ENCODE measurements at regions not wholly inside any gene's neighbourhood (a gene's known extent, or its start where the extent isn't known, plus 50 kb on each side); places are given as distances from the start of the nearest gene placed in this dataset.
"Not testable (repeated sequence)": the region's sequence is repeated elsewhere in the genome, so short reads cannot be mapped to it uniquely, and the experiment has no call there.

DNA sequence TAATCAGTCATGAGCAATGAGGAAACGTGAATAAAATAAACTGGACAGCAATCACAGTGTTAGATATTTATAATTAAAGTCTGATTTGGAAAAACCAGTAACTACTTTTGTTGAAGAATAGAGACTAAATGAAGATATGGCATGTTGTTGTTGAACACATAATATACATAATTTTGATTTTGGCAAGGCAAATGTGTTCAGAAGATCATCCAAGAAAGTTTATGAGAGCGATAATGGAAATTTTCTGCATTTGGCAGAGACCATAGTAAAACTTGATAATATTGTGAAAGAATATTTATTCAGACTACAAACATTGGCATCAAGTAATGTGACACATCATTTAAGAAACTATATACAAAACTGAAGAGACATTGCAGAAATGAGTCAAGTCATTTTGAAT is 620.7 kb downstream of the TMA16 start:
- FAIRE-seq: no peak

DNA sequence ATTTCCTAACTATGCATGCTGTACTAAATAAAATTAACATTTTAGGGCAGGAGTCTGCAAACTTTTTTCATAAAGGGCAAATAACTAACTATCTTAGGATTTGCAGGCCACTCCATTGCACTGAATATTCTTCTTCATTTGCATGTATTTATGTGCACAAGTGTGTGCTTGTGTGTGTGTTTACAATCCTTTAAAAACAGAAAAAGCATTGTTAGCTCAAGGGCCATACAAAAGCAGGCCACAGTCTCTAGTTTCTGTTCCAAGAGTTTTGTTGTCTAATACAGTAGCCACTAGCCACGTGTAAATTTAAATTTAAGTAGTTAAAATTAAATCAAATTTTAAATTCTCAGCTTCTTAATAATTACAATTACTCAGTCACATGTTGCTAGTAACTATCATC is 621.8 kb downstream of the TMA16 start:
- no peak for FAIRE-seq

DNA sequence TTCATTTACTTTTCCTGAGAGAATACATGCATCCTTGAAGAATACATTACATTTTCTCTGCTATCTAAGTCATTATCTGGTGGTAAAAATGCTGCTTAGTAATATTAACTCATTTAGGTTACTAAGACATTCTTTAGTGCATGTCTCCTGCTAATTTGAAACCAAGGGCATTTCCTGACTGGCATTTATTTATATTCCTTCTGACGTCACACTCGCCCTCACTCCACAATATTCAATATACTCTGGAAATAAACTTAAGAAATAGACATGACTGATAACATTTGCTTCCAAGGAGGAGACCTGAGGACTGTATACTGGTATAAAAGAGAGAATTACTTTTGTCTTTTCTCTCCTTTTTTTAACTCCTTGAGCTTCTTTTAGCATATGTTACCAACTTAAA is 619.5 kb upstream of the SMIM31 start:
- no peak for FAIRE-seq

DNA sequence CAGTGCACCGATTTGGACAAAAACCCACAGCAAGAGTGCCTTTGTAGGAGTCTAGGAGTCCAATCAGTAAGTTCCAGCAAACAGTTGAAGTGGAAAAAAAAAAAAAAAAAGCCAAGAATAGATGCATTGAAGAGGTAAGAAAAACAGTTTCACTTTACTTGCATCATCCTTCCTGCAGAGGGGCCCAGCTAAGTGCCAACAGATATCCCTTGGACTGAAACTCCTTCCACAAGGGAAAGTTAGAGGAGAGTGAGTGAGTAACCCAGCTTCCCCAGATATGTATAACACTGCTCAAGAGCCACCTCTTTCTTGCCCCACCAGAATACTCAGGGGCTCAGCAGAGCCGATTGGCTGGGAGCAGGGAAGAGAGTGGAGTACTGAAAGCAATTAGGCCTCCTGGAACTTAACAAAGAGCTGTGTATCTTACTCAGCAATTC is 617.7 kb upstream of the SMIM31 start:
- FAIRE-seq: no peak

DNA sequence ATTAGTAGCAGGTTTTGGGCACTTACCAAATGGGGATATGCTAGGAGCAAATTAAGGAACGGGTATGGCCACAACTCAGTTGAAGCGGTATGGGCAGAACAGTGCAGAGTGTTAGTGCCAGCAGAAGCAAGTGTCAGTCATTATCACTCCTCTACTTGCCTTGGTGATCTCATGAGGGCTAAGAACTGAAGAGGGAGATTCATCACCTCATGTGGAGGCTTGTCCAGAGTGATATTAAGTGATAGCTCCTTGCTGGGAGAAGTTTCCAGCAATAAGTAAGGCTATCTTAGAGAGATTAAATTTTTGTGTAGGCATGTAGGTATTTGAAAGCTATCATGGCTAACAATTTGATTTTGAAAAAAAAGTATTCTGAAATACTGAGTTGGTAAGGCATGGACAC is 615.4 kb upstream of the SMIM31 start:
- no peak for FAIRE-seq

DNA sequence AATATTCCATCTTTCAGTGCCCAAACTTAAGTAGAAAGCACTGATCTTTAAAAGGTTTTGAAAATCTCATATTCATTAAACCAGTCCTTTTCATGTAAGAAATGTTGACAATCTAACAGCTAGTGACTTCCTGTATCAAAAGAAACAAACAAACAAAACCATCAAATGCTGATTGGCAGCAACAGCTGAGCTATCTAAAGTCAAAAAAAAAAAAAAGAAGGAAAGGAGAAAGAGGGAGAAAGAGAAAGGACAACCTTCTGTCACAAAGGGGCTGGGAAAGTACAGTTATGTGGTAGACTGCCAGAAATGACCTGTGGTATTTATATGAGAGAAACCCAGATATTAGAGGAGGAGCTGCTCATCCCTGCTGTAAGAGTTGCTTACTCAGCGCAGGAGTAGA is 614.6 kb upstream of the SMIM31 start:
- FAIRE-seq: no peak

DNA sequence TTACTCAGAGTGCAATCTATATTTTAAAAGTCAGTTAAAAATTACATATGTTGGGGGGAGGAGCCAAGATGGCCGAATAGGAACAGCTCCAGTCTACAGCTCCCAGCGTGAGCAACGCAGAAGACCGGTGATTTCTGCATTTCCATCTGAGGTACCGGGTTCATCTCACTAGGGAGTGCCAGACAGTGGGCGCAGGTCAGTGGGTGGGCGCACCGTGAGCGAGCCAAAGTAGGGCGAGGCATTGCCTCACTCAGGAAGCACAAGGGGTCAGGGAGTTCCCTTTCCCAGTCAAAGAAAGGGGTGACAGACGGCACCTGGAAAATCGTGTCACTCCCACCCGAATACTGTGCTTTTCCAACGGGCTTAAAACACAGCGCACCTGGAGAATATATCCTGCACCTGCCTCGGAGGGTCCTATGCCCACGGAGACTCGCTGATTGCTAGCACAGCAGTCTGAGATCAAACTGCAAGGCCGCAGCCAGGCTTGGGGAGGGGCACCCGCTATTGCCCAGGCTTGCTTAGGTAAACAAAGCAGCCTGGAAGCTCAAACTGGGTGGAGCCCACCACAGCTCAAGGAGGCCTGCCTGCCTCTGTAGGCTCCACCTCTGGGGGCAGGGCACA is 612.1 kb upstream of the SMIM31 start:
- not testable (repeated sequence) for FAIRE-seq

DNA sequence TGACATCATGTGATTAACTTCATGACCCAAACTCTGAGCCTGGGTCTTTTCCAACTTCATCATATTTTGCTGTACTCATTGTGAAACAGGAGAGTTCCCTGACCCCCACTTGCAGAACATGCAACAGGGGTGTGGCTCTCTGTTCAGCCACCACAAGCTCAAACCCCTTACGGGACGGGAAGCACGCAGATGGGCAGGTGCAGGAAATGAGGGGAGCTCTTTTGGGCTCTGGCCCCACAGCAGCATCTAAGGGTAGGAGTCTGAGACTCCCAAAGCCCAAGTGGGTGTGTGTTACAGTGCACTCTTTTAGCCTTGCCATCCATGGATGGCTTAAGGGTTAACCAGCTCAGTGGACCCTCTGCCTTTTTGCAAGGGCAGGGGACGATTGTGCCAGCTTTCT is 599.5 kb upstream of the SMIM31 start:
- no peak for FAIRE-seq

DNA sequence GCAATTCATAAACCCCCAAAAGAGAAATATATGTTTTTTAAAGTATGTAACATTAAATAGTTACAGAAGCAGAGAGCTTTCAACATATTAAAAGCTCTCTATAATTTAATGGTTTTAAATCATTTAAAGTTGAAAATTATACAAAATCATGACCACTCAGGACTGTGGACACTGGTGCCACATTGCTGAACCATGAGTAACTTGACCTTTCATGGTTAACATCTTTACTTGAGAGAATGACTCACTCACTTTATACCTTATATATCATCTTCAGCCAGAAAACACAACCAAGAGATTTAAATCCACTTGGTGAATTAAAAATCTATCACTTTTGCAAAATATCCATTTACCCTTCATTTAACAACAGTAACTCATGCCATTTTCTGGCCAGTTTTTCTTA is 584.3 kb upstream of the SMIM31 start:
- no peak for FAIRE-seq

DNA sequence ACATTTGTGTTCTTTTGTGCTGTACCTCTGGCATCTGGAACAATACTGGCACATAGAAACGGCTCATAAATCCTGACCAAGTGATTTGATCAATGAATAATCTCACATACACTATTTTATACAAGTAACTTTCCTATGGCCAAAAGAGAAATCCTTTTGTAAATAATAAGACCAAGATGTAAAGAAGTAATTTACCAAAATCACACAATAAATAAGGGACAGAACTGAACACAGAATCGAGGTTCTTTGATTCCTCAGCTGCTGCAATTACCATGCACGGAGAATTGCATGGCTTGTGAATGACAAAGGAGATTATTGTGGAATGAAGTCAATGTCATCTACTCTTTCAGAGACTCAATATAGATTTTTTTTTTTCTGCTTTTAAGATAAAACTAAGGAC is 576.8 kb upstream of the SMIM31 start:
- no peak for FAIRE-seq

DNA sequence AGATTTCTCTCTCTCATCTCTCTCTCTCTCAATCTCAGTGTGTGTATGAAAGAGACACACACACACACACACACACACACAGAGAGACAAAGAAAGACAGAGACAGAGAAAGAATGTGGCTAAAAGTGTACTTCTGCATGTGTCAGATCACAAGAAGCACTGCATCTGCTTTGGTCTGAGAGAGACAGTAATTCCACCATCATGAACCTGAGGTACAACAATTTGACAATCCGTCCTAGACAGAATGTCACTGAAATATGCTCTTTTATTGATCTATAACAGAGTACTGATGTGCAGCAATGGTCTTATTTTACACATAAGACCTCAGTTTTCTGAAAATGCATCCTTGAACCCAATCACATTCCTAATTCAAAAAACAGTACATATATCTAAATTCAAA is 576.2 kb upstream of the SMIM31 start:
- no peak for FAIRE-seq

DNA sequence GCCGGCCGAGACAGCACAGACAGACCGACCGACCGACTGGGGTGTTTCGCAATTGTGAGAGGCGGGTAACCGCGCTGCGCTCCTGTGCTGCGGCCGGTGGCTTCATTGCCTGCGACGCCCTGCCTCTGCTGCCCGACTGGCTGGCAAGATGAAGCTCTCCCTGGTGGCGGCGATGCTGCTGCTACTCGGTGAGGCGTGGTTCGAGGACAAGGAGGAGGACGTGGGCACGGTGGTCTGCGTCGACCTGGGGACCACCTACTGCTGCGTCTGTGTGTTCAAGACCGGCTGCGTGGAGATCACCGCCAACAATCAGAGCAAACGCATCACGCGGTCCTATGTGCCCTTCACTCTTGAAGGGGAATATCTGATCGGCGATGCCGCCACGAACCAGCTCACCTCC is 565.7 kb upstream of the SMIM31 start:
- no peak for FAIRE-seq

DNA sequence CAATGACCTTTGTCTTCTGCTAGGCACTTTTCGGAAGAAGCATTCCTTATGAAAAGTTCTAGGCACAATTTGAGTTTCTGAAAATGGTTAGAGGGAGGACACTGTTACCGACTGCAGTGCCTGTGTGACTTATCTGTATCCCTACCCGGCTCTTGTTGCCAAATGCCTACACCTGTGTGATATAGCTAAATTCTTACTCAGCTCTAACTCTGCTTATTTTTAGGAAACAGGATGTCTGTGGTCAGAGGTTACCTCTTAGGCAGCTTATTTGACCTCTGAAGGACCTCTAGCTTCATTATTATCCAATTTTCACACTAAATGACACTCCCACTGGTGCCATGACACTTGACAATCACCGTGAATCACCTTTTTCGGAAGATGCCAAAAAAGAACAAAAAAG is 561.1 kb upstream of the SMIM31 start:
- FAIRE-seq: no peak

DNA sequence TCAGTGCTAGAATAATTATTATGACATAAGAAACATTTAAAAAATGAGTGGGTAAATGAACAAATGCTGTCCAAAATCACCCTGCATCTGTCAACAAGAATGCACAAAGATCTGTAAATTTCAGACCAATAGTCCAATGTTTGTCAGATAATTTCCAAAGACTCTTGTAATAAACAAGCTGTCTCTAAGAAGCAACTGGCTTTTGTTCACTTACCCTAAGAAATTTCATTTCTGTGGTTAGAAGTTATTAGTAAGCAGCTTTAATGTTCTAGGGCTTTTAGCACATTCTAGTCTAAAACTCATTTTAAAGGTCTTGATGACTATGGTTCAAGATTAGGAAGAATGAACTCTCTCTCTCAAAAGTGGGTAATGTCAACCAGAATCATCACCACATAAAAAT is 560.3 kb upstream of the SMIM31 start:
- no peak for FAIRE-seq

DNA sequence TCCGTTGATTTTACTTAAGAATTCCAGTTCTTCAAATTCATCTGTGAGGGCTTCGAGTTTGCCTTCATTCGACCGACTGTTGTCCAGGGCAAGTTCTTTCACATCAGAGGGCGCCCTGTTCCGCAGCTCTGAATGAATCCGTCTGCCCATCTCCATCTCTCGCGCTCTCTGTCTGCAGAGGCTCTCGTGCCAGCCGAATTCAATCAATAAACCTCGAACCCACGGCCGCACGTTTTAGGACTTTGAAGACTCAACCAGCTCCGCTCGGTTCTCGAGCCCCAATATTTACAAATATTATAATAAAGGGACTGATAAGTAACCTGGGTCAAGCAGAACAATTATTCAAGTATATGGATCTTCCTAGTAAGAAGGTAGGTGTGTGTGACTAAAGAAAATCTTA is 556.4 kb upstream of the SMIM31 start:
- no peak for FAIRE-seq

DNA sequence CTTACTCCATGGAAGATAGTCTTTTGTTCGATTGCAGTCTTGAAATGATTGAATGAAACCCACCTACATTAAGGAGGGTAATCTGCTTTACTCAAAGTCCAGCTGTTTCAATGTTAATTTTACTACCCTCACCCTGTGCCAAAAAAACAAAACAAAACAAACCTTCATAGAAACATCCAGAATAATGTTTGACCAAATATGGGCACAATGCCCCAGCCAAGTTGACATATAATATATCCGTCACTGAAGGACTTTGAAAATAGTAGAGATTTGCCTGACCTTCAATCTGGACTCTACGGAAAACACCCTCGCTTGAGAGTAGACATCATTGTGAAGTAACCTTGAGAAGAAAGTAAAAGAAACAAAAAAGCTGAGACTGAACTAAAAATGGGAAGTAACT is 550.5 kb upstream of the SMIM31 start:
- no peak for FAIRE-seq

DNA sequence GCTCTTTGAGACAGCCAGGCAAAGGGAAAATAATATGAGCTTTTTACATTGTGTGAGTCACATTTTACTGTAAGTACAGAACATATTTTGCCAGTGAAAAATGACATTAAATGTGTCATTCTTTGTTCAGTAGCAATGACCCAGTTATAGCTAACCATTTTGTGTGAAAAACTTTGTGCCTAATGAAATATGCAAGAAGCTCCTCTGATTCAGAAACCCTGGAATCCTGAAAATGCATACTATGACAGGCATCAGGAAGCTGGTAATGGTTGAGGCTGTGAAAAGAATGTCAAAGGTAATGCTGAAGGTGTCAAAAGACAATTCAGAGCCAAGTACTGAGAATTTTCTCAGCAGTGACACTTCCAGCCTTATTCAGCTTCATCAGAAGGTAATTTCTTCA is 549.5 kb upstream of the SMIM31 start:
- no peak for FAIRE-seq

DNA sequence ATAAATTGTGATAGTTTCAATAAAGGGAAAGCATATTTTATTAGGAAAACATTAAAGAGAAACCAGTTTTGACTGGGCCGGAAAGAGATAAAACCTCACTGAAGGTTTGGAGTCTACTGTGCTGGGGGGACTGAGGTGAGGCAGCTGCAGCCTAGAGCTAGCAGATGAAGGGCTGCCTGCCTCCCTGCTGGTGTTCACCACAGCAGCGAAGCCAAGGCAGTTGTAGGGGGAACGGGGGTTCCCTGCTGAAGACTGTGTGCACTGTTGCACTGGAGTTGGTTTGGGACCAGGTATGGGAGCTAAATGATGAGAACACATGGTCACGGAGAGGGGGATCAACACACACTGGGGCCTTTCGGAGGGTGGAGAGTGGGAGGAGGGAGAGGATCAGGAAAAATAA is 546.5 kb upstream of the SMIM31 start:
- no peak for FAIRE-seq

DNA sequence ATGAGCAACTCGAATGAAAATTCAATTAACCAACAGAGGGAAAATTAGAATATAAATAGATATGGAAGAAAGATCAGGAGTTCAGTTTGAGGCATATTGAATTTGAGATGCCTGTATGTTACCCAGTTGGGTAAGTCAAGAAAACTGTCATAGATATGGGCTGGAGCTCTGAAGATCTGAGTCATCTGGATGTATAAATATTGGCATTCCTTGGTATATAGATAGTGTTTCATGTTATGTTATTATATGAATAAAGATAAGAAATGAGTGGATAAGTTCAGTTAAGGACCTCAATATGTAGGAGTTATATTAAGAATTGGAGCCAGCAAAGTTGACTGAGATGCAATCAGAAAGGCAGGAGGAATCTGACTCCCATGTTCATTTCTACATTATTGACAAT is 543.6 kb upstream of the SMIM31 start:
- FAIRE-seq: no peak

DNA sequence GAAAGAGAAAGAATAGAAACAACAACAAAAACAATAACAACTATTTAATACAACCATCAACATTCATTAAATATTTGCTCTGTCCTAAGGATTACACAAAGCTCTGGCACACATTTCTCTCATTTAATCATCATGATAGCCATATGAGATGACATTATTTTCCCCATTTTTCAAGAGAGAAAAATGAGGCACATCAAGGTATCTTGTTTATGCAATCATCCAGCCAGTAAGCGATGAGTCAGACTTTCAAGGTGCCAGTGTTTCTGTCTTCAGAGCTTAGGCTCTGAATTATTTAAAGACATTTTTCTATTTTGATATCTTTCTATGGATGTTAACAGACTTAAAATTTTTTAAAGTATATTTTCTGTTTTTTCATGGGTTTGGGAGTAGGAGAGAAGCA is 541.8 kb upstream of the SMIM31 start:
- FAIRE-seq: no peak

DNA sequence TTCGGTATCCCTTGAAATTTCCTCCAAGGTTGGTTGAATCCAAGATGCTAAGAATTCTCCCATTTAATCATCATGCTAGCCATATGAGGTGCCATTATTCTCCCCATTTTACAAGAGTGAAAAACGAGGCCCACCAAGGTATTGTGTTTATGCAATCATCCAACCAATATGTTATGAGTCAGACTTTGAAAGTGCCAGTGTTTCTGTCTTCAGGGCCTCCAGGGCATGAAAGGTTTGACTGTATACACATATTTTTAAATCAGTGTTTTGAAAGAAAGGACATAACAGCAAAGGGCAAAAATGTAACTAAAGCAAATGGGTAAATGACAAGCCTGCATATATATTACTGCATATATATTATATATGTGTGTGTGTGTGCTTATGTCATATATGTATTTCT is 541.2 kb upstream of the SMIM31 start:
- FAIRE-seq: no peak

DNA sequence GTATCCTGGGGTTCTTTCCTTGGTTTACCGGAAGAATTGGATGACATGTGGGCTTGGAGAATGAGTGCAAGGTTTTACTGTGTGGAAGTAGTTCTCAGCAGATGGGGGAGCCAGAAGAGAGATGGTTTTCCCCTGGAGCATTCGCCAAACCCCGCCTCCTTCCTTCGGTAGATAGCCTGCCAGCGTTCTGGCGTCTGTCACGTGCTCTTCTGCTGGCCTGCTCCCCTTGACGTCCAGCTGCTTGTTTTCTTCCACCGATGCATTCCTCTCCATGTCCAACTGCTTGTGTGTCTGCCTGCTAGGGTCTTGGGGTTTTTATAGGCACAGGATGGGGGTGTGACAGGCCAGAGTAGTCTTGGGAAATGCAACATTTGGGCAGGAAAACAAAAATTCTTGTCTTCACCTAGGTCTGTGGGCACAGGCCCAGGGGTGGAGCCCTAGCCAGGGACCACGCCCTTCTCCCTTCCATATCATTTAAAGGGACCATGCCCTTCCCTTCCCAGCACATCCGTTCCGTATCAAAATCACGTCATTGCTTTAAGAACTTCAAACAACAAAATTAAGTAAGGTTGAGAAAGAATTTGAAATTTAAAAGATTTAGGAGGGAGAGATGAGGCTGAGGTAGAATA is 538.7 kb upstream of the SMIM31 start:
- no peak for FAIRE-seq

DNA sequence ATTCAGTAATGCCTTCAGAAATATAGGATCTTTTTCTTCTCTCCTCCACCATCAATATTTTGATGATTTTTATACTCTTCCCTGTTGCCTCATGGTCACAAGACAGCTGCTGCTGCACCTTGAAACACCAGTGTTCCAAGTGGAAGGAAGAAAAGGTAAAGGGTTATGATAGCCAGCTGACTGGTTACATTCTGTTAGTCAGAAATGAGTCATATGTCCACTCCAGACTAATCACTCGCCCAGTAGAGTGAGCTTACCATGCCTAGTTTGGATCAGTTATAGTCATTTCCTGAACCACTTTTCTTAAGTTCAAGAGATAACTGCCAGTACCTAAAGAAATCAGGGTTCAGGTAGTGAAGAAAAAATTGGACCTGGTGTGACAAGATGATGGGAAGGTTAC is 532.3 kb upstream of the SMIM31 start:
- FAIRE-seq: no peak

DNA sequence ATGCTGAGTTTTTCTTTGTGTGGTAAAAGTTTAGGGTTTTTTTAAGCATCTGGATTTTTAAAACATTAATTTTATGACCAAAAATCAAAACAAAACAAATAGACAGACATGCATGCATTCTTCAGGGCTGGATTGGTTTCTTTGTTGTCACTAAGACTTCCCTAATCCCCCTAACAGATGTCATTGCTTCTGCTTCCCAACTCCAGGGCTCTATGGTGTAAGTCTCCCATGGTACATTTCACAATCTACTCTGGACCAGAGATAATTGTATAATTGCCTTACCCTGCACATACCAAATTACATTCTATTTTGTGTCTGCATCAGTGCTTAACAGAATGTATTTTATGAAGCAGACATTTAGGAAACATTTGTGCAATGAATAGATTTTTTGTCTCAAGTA is 529.1 kb upstream of the SMIM31 start:
- no peak for FAIRE-seq

DNA sequence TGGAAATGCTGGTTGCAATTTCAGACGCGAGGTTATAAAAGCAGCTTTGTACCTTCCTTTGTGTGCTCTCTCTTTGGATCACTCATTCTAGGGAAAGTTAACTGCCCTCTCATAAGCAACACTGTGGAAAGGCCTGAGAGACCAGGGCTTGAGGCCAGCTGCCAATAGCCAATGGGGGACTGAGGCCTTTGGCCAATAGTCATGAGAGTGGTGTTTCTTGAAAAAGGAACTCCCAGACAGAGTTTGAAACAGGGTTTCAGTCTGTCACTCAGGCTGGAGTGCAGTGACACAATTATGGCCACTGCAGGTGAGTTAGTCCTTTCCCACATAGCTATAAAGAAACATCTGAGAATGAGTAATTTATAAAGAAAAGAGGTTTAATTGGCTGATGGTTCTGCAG is 524.7 kb upstream of the SMIM31 start:
- no peak for FAIRE-seq
